HCT116 (cell line): ENCODE measurements at regions not wholly inside any gene's neighbourhood (a gene's known extent, or its start where the extent isn't known, plus 50 kb on each side); places are given as distances from the start of the nearest gene placed in this dataset.

Source experiments
- ATAC-seq: fragments of 200-7000 bp; cut with Tn5 transposase; 2 replicates; pipeline ENCODE4 v1.9.1; 2020; ENCODE audit warnings: mild to moderate bottlenecking, moderate library complexity
- BruUV-seq: library from RNA; stranded (reverse); fragments of 400-500 nt; replicated peaks from 2 replicates; lab custom pipeline; 2021; lab: Mats Ljungman, UMichigan
- CTCF ChIA-PET: fragments of 300-600 bp; sonication (Branson Sonifier 250); formaldehyde crosslinking; loops from one replicate; lab custom pipeline; 2021; ENCODE audit warnings: antibody characterized with exemption; lab: Charles Lee
- POLR2A ChIA-PET: fragments of 300-600, 350-600 bp; sonication (Branson Sonifier 250); formaldehyde crosslinking; loops from one replicate; lab custom pipeline; 2021; ENCODE audit warnings: antibody characterized with exemption; lab: Charles Lee
- RAD21 ChIA-PET, 2 experiments: fragments of 300-600 bp; sonication (Branson Sonifier 250); formaldehyde crosslinking; loops; one replicate each; lab custom pipeline; 2023; ENCODE audit warnings: low total read pairs in 2 of 2; ENCODE audit not compliant: uncharacterized antibody in 2 of 2, unreplicated experiment in 2 of 2, low non-redundant PET in 1 of 2; lab: Charles Lee
- DNase-seq: peaks from one replicate; pipeline ENCODE4 v3.0.0-alpha.2; 2010; ENCODE audit warnings: low read depth, low spot score
- H2AFZ ChIP-seq: fragments of 200-600 bp; shearing (Covaris generic), sonication (generic); 2 replicates; pipeline ENCODE4 v1.6.1; 2017; ENCODE audit warnings: low read depth, mixed run types, mixed read lengths, antibody characterized with exemption, low read length; ENCODE audit not compliant: poor library complexity, severe bottlenecking
- H3K27ac ChIP-seq: 2 replicates; pipeline ENCODE4 v1.5.1; 2012; ENCODE audit warnings: low read depth, low read length
- H3K27me3 ChIP-seq: fragments of 200-600 bp; sonication (generic); 2 replicates; pipeline ENCODE4 v1.6.1; 2016; ENCODE audit warnings: mixed run types, low read length, mixed read lengths; ENCODE audit not compliant: insufficient read depth
- H3K36me3 ChIP-seq, 2 experiments: fragments of 200-500 bp in 1 of 2; fragments of 200-600 bp in 1 of 2; sonication (Bioruptor generic) in 1 of 2; sonication (generic) in 1 of 2; 2 replicates each; pipeline versions ENCODE4 v1.5.1 to v1.6.1; 2014 to 2016; ENCODE audit warnings: low read length in 2 of 2, inconsistent platforms in 1 of 2, mixed read lengths in 1 of 2, mixed run types in 1 of 2; ENCODE audit not compliant: insufficient read depth in 2 of 2, control insufficient read depth in 1 of 2
- H3K4me1 ChIP-seq, 2 experiments: fragments of 200-600 bp in 1 of 2; sonication (generic) in 1 of 2; 2 replicates each; pipeline versions ENCODE4 v1.5.1 to v1.6.1; 2012 to 2017; ENCODE audit warnings: low read length in 2 of 2, inconsistent platforms in 1 of 2, mild to moderate bottlenecking in 1 of 2, mixed read lengths in 1 of 2, mixed run types in 1 of 2, moderate library complexity in 1 of 2; ENCODE audit not compliant: insufficient read depth in 2 of 2, control insufficient read depth in 1 of 2
- H3K4me2 ChIP-seq: fragments of 200-600 bp; sonication (generic); 2 replicates; pipeline ENCODE4 v1.6.1; 2017; ENCODE audit warnings: mixed run types, low read length, mixed read lengths
- H3K4me3 ChIP-seq, 2 experiments: fragments of 200-600 bp in 1 of 2; sonication (generic) in 1 of 2; replicated peaks in 1 of 2; 2 replicates each; pipeline ENCODE4 v1.5.1; 2011 to 2016; ENCODE audit warnings: low read length in 2 of 2, control low read depth in 1 of 2, low read depth in 1 of 2, mild to moderate bottlenecking in 1 of 2, mixed read lengths in 1 of 2, mixed run types in 1 of 2
- H3K79me2 ChIP-seq: fragments of 200-600 bp; sonication (generic); 2 replicates; pipeline ENCODE4 v1.6.1; 2017; ENCODE audit warnings: mild to moderate bottlenecking, mixed run types, low read length, moderate library complexity, mixed read lengths; ENCODE audit not compliant: insufficient read depth
- H3K9ac ChIP-seq: fragments of 200-600 bp; sonication (generic); 2 replicates; pipeline ENCODE4 v1.6.1; 2016; ENCODE audit warnings: low read length, mixed read lengths
- H3K9me2 ChIP-seq: fragments of 200-600 bp; sonication (generic), shearing (Covaris generic); 2 replicates; pipeline ENCODE4 v1.6.1; 2017; ENCODE audit warnings: mixed run types, mild to moderate bottlenecking, moderate library complexity; ENCODE audit not compliant: insufficient read depth
- H3K9me3 ChIP-seq, 2 experiments: fragments of 200-500 bp in 1 of 2; fragments of 200-600 bp in 1 of 2; sonication (Bioruptor generic) in 1 of 2; sonication (generic) in 1 of 2; 2 replicates each; pipeline ENCODE4 v1.6.1; 2014 to 2017; ENCODE audit warnings: low read length in 2 of 2, mixed read lengths in 2 of 2, inconsistent platforms in 1 of 2, low read depth in 1 of 2, mild to moderate bottlenecking in 1 of 2, mixed run types in 1 of 2, moderate library complexity in 1 of 2; ENCODE audit not compliant: control insufficient read depth in 1 of 2, insufficient read depth in 1 of 2
- H4K20me1 ChIP-seq: fragments of 200-600 bp; sonication (generic), shearing (Covaris generic); 2 replicates; pipeline ENCODE4 v1.6.1; 2017; ENCODE audit warnings: mixed run types, mild to moderate bottlenecking, moderate library complexity; ENCODE audit not compliant: insufficient read depth
- CBX3 ChIP-seq: IDR thresholded peaks from 2 replicates; pipeline ENCODE4 v1.6.1; 2012; ENCODE audit warnings: low read depth
- CEBPB ChIP-seq: IDR thresholded peaks from 2 replicates; pipeline ENCODE4 v1.6.1; 2012; ENCODE audit warnings: low read depth
- CTCF ChIP-seq, 3 experiments: fragments of 200-600 bp in 1 of 3; sonication (generic) in 1 of 3; IDR thresholded peaks in 2 of 3; conservative IDR thresholded peaks in 1 of 3; 2 replicates each; pipeline ENCODE4 v1.5.1; 2012 to 2017; ENCODE audit warnings: low read depth in 2 of 3, low read length in 2 of 3, antibody characterized with exemption in 1 of 3, borderline replicate concordance in 1 of 3, control low read depth in 1 of 3, mild to moderate bottlenecking in 1 of 3, mixed read lengths in 1 of 3, mixed run types in 1 of 3, moderate library complexity in 1 of 3; ENCODE audit not compliant: insufficient read depth in 1 of 3
- ELF1 ChIP-seq: IDR thresholded peaks from 2 replicates; pipeline ENCODE4 v1.6.1; 2012; ENCODE audit warnings: low read depth, borderline replicate concordance
- EZH2phosphoT487 ChIP-seq: fragments of 200-600 bp; IDR thresholded peaks from 2 replicates; pipeline ENCODE4 v1.6.1; 2018; ENCODE audit warnings: antibody characterized with exemption, borderline replicate concordance
- FOSL1 ChIP-seq: IDR thresholded peaks from 2 replicates; pipeline ENCODE4 v1.6.1; 2012; ENCODE audit warnings: low read depth
- JUND ChIP-seq: IDR thresholded peaks from 2 replicates; pipeline ENCODE4 v1.6.1; 2012
- MAX ChIP-seq: IDR thresholded peaks from 2 replicates; pipeline ENCODE4 v1.6.1; 2012
- POLR2A ChIP-seq: IDR thresholded peaks from 2 replicates; pipeline ENCODE4 v1.7.0; 2011; ENCODE audit warnings: borderline replicate concordance; ENCODE audit not compliant: insufficient read depth, insufficient read length; ENCODE audit errors: extremely low read depth
- POLR2AphosphoS5 ChIP-seq: IDR thresholded peaks from 2 replicates; pipeline ENCODE4 v1.6.1; 2011; ENCODE audit warnings: mild to moderate bottlenecking, low read depth, low read length, moderate library complexity
- REST ChIP-seq: IDR thresholded peaks from 2 replicates; pipeline ENCODE4 v1.6.1; 2012; ENCODE audit warnings: low read depth
- SIN3A ChIP-seq: IDR thresholded peaks from 2 replicates; pipeline ENCODE4 v1.6.1; 2012; ENCODE audit warnings: low read depth
- SP1 ChIP-seq: IDR thresholded peaks from 2 replicates; pipeline ENCODE4 v1.6.1; 2012; ENCODE audit warnings: low read depth
- SRF ChIP-seq: IDR thresholded peaks from 2 replicates; pipeline ENCODE4 v1.6.1; 2012; ENCODE audit warnings: low read depth
- YY1 ChIP-seq: IDR thresholded peaks from 2 replicates; pipeline ENCODE4 v1.6.1; 2011; ENCODE audit warnings: low read length, low read depth, moderate library complexity, mild to moderate bottlenecking; ENCODE audit not compliant: insufficient replicate concordance; ENCODE audit errors: extremely low read depth
- ZFX ChIP-seq: fragments of 450-650 bp; IDR thresholded peaks from 2 replicates; pipeline ENCODE4 v1.6.1; 2017
- intact Hi-C: fragments of 100-400 bp; cut with micrococcal nuclease; formaldehyde crosslinking; loops from 2 replicates; pipeline ENCODE4 v1.10.0; 2022
- TF ChIP-seq, protein P1 (sequence below): IDR thresholded peaks from 2 replicates; pipeline ENCODE4 v1.6.1; 2012

DNA sequence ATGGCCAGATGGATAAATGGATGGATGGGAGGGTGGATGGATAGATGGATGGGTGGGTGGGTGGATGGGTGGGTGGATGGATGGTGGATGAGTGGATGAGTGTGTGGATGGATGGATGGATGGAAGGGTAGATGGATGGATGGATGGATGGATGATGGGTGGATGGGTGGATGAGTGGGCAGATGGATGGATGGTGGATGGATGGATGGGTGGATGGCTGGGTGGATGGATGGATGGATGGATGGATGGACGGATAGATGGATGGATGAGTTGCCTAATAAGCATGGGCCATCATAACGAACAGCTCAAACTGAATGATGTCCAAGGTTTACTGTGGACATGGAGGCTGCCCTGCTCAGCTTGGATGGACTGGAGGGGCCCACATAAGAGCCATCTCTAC is 89.8 kb upstream of the SMIM23 start:
- Histone ChIP-seq H3K4me2 (no peak overlapping the region), H3K27ac (no peak overlapping the region), H3K9me2 (no peaks in the 10 kb centered on the region), H3K9me3 (no peaks in the 10 kb centered on the region), H3K36me3 (no peaks in the 10 kb centered on the region), H3K4me1 (no peaks in the 10 kb centered on the region), H3K9ac (no peak overlapping the region), H3K4me3 (no peak overlapping the region), H3K27me3 (no peaks in the 10 kb centered on the region), H2AFZ (no peak overlapping the region), H4K20me1 (no peaks in the 10 kb centered on the region), H3K79me2 (no peaks in the 10 kb centered on the region)
- intact Hi-C loops: no loop called here
- no TSS peak for BruUV-seq
- ChIA-PET CTCF (no interaction called here), RAD21 (no interaction called here), POLR2A (no interaction called here)
- ATAC-seq (no peak), DNase-seq (no peak)
- TF ChIP-seq FOSL1 (no peak), SRF (no peak), SIN3A (no peak), SP1 (no peak), POLR2AphosphoS5 (no peak), ZFX (no peak), JUND (no peak), CEBPB (no peak), EZH2phosphoT487 (no peak), ELF1 (no peak), REST (no peak), CTCF (IDR thresholded peaks at IDR 0.05 in 2 of 3, conservative IDR thresholded peaks at IDR 0.05 in 1 of 3; ENCODE audit: borderline replicate concordance in 1 of 3, insufficient read depth in 1 of 3, low read depth in 2 of 3, low read length in 2 of 3) (no peak), YY1 (no peak), MAX (no peak), CBX3 (no peak), POLR2A (no peak)
- TF ChIP-seq, protein P1, sequence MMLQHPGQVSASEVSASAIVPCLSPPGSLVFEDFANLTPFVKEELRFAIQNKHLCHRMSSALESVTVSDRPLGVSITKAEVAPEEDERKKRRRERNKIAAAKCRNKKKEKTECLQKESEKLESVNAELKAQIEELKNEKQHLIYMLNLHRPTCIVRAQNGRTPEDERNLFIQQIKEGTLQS: no peak
